ENCODE measurements at regions not wholly inside any gene's neighbourhood (a gene's known extent, or its start where the extent isn't known, plus 50 kb on each side); places are given as distances from the start of the nearest gene placed in this dataset.

DNA sequence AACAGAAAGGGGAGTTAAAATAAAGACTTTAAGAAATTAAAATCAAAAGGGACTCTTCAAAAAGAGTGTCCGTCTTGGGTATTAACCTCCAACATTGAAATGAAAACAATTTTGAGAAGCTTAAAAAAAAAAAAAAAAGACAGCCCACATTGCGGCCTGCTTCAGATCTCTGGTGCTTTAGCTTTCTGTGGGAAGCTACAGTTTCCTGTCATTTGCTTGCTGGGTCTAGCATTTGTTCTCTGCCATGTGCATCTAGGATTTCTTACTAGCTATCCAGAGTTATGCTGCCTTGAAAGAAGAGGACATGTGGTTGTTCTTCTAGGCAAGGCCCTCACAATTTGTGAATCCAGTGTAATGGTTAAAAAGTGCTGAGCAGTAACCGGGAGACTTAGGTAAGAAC lies 375.3 kb downstream of the SLC4A3 start:
- H3K36me3 ChIP-seq = no peaks in the 10 kb centered on the region
- H3K9me3 ChIP-seq = no peaks in the 10 kb centered on the region
- no peak for TF ChIP-seq POLR2A (IDR thresholded peaks at IDR 0.05)
- TF ChIP-seq EP300 (IDR thresholded peaks at IDR 0.05) = no peak
- TF ChIP-seq, protein P1, sequence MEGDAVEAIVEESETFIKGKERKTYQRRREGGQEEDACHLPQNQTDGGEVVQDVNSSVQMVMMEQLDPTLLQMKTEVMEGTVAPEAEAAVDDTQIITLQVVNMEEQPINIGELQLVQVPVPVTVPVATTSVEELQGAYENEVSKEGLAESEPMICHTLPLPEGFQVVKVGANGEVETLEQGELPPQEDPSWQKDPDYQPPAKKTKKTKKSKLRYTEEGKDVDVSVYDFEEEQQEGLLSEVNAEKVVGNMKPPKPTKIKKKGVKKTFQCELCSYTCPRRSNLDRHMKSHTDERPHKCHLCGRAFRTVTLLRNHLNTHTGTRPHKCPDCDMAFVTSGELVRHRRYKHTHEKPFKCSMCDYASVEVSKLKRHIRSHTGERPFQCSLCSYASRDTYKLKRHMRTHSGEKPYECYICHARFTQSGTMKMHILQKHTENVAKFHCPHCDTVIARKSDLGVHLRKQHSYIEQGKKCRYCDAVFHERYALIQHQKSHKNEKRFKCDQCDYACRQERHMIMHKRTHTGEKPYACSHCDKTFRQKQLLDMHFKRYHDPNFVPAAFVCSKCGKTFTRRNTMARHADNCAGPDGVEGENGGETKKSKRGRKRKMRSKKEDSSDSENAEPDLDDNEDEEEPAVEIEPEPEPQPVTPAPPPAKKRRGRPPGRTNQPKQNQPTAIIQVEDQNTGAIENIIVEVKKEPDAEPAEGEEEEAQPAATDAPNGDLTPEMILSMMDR (IDR thresholded peaks at IDR 0.05) = no peak
- no peak overlapping the region for H3K27ac ChIP-seq
- H3K4me3 ChIP-seq = no peak overlapping the region
- H3K27me3 ChIP-seq = no peaks in the 10 kb centered on the region
- no peaks in the 10 kb centered on the region for H3K4me1 ChIP-seq
- WGBS, 2 donors = 87 to 89% methylated on average over 3 of the region's 3 CpGs
- DNase-seq (ENCODE audit: low spot score in 2 of 2) = no peak

DNA sequence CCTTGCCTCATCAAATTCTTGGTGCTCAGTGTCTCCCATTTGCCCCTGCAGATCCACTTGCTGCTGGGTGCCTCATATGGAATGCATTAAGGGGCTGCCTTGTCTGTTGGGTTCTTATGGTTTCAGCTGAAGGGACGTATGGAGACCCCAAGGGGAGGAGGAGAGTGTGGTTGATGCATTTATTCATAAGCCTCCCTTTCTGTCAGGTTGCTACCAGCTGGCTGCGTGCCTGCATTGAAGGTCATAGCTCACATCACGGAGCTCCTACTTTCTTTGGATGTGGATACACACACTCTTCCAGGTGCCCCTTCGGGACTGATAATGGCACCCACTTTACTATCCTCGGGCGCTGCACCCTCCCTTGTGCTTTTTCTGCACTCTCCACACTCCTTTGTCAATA lies 377.9 kb downstream of the SLC4A3 start:
- DNase-seq (ENCODE audit: low spot score in 2 of 2) = no peak
- no peaks in the 10 kb centered on the region for H3K9me3 ChIP-seq
- WGBS, 2 donors = 82 to 87% methylated on average over 6 of the region's 6 CpGs
- no peaks in the 10 kb centered on the region for H3K4me1 ChIP-seq
- H3K4me3 ChIP-seq = no peak overlapping the region
- no peaks in the 10 kb centered on the region for H3K27me3 ChIP-seq
- no peak overlapping the region for H3K27ac ChIP-seq
- TF ChIP-seq EP300 (IDR thresholded peaks at IDR 0.05) (no peak), POLR2A (IDR thresholded peaks at IDR 0.05) (no peak)
- TF ChIP-seq, protein P1 (IDR thresholded peaks at IDR 0.05) = no peak
- H3K36me3 ChIP-seq = no peaks in the 10 kb centered on the region

DNA sequence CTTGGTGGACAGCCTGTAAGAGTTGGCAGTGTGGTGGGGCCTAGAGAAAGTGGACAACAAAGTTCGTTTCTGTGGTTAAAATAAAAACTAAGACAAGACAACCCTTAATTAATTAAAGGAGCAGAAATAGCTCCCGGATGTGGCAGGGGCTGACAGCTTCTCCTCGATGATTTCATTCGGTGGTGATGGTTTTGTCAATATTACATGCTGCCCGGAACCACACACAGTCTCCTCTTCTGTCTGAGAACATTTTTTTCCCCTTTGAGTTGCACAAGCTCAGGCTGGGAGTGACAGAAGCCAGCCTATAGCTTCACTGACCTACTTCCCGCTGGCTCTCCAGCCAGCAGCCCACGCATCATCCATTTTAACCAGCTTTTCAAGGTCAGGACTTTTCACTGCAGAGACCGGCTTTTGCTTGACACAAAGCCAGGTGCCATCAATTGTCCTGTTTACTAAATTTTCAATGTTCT lies 378.8 kb downstream of the SLC4A3 start:
- WGBS, 2 donors = 49 to 50% methylated on average over 8 of the region's 8 CpGs
- Histone ChIP-seq H3K4me3 (no peak overlapping the region), H3K36me3 (no peaks in the 10 kb centered on the region), H3K9me3 (no peaks in the 10 kb centered on the region), H3K27me3 (no peaks in the 10 kb centered on the region), H3K4me1 (no peaks in the 10 kb centered on the region), H3K27ac (no peak overlapping the region)
- no peak for DNase-seq (ENCODE audit: low spot score in 2 of 2)
- TF ChIP-seq, protein P1 (IDR thresholded peaks at IDR 0.05) = no peak
- TF ChIP-seq POLR2A (IDR thresholded peaks at IDR 0.05) = no peak
- no peak for TF ChIP-seq EP300 (IDR thresholded peaks at IDR 0.05)

DNA sequence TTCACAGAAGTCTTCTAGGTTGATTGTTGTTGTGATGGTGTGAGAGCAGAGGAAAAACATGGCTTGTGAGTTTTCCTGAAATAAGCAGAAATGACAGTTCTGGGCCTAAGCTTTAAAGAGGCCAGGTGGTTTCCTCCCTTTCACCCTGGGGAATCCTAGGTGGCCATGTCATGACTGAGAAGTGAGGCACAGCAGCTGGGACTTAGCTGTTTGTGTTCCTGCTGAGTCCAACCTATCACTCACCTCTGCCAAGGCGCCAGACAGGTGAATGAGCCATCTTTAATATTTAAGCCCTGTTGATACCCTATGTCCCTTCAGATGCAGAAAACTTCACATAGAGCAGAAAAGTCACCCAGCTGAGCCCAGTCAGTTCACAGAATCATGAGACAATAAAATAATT lies 384.4 kb downstream of the SLC4A3 start:
- WGBS, 2 donors = 89 to 100% methylated on average over 1 of the region's 1 CpG
- Histone ChIP-seq H3K4me1 (no peaks in the 10 kb centered on the region), H3K27ac (no peak overlapping the region)

DNA sequence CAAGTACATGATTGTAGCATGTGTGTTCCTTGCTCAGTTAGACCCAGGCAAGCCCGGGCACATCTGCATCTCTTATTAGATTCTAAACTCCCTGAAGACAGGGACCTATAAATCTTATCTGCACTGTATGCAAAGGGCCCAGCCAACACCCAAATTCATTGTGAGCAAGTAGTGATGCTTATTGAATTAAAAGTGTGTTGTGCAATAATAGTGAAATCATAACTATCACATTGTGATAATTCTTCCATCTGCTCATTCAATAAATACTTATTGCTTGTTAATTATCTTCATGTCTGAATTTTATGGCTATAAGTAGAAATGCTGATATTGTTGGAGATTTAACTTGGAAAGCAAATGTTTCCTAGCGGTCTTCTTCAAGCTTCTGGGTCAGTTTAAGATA lies 387.5 kb downstream of the SLC4A3 start:
- WGBS, 2 donors = 90 to 91% methylated on average over 2 of the region's 2 CpGs
- no peak overlapping the region for H3K4me3 ChIP-seq
- H3K27ac ChIP-seq = no peak overlapping the region
- no peak for TF ChIP-seq POLR2A (IDR thresholded peaks at IDR 0.05)
- TF ChIP-seq EP300 (IDR thresholded peaks at IDR 0.05) = no peak
- TF ChIP-seq, protein P1 (IDR thresholded peaks at IDR 0.05) = no peak
- no peaks in the 10 kb centered on the region for H3K27me3 ChIP-seq
- H3K36me3 ChIP-seq = no peaks in the 10 kb centered on the region
- DNase-seq (ENCODE audit: low spot score in 2 of 2) = no peak
- H3K9me3 ChIP-seq = peaks cover 0 to 13% (median 0%) of the 10 kb centered on the region in 4 donors
- no peaks in the 10 kb centered on the region for H3K4me1 ChIP-seq

More for the DNA sequence above, 384.4 kb downstream of the SLC4A3 start:
- no peak for DNase-seq (ENCODE audit: low spot score in 2 of 2)
- TF ChIP-seq, protein P1 (IDR thresholded peaks at IDR 0.05) = no peak
- no peak for TF ChIP-seq EP300 (IDR thresholded peaks at IDR 0.05)
- no peak for TF ChIP-seq POLR2A (IDR thresholded peaks at IDR 0.05)
- Histone ChIP-seq H3K36me3 (no peaks in the 10 kb centered on the region), H3K27me3 (no peaks in the 10 kb centered on the region), H3K4me3 (no peak overlapping the region), H3K9me3 (peaks cover 0 to 13% (median 0%) of the 10 kb centered on the region in 4 donors)
